SKM-1 treated with dmso at 0.1 percent for 144 hours (cell line): ENCODE measurements at regions not wholly inside any gene's neighbourhood (a gene's known extent, or its start where the extent isn't known, plus 50 kb on each side); places are given as distances from the start of the nearest gene placed in this dataset.

ENCODE experiments used
- DNase-seq: peaks from one replicate; lab custom pipeline; 2025; ENCODE audit not compliant: unreplicated experiment; lab: John Stamatoyannopoulos, UW

DNA sequence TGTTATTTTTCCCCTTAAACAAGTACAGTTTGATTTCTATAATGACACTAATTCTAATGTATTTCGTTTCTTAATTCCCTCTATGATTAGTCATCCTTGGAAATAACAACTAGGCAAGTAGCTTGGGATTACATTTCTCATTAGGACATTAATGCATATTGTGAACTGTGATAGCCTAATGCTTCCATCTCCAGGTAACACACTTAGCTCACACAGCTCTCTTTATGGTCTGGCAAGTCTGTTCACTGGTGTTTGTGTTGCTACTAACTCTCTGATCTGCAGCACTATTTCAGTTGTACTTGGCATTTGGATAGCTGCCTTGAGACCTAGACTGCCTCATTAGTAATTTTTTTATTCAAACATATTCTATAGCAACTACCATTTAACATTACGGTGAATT is 853.2 kb downstream of the SORCS3 start:
- DNase-seq = no peak

DNA sequence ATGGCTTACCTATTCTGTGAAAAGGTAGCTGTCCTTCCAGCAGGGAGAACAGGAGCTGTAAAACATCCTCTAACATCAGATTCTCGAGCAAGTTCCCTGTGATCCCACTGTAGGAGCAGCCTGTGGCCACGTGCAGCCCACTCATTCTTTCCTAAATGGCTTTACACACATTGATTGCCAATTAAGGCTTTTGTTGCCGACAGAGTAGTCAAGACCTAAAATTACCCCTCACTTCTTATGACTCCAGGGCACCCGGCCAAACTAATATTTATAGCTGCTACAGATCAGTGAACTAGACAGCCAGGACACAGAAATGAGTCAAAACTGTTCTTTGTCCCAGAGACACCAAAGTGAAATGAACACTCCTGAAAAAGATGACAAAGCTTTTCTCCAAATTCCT is 832.1 kb downstream of the SORCS3 start:
- no peak for DNase-seq

DNA sequence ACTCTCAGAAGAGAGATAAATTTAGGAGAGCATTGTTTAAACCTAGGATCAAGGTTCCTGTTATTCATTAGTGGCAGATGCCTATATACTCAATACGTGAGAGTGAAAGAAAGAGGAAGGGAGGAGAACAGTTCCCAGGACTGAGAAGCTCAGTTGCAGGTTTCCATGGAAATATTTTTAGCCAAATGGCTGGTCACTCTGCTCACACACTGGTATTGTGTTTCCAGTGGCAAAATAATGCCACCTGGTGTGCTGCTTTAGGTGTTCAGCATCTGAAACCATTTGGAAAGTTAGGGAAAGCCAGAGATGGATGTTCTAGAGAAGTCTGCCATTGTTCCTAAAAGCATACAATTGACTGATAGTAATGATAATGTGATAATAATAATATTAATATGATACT is 827.7 kb downstream of the SORCS3 start:
- DNase-seq = no peak

DNA sequence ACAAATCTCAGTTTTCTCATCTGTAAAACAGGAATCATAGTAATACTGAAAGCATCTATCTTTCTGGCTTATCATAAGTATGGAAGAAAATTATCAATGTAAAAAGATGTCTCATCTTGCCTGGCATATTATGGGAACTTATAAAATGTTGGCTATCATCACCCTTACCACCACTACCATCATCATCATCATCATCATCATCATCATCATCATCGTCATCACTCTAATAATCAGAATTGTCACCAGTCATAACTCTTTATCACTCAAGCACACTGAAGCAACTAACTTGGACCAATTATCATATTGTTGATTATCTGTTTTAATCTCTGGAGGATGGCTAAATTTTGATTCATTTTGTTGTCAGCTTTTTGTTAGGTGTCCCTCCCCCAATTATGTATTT is 825.4 kb downstream of the SORCS3 start:
- DNase-seq = no peak

DNA sequence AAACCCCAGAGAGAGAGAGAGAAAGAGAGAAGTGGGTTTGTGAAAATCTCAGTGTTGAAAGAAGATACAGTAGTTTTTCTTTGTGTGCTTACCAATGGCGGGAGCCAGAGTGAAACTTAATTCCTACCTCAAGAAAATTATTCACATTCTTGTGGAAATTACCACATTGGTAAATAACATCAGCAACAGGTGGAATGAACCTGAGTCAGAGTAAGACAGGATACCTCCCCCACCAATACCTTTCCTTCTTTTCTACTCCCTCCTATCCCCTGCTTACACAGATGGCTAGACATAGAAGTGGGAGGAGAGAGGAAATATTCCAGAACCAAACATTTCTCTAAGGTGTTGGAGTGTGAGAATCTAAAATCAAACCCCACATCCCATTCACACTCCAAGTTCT is 793.9 kb downstream of the SORCS3 start:
- no peak for DNase-seq

DNA sequence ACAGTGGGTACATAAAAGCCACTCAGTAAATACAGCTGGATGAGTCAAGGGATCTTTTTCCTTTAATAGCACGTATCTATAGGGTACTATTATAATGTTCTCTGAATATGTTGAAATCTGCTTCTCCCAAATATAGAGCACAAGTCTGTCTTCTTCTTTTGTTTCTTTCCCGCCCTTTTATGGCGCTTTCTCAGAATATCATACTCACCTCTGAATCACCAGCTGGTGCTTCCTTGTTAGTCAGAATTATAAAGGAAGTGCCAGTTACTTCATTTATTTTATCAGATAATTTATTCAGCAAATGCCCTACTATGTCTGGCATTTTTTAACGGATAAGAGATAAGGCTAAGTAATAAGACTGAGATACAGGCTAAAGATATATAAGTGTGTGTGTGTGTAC is 772.9 kb downstream of the SORCS3 start:
- no peak for DNase-seq

DNA sequence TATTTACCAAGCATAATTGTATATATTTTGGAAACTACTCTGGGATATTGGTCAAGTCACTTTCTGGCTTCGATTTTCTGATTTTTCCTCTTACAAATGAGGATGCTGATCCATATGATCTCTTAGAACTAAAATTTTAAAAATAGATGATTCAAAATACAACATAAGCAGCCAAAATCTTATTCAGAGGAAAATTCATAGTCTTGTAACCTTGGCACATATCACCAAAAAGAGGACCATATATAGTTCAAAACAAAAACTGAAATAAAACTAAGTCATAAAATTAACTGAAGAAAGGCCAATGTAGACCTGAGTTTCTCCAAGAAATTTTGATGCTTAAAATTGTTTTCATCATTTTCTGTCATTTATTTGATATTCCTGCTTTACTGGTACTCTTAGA is 768.3 kb downstream of the SORCS3 start:
- DNase-seq = no peak

DNA sequence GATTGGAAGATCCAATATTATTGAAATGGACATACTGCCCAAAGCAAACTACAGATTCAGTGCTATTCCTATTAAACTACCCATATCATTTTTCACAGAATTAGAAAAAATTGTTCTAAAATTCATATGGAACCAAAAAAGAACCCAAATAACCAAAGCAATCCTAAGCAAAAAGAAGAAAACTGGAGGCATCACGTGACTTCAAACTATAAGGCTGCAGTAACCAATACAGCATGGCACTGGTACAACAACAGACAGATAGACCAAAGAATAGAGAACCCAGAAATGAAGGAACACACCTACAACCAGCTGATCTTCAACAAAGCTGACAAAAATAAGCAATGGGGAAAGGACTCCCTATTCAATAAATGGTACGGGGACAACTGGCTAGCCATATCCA is 765.4 kb downstream of the SORCS3 start:
- DNase-seq = no peak

DNA sequence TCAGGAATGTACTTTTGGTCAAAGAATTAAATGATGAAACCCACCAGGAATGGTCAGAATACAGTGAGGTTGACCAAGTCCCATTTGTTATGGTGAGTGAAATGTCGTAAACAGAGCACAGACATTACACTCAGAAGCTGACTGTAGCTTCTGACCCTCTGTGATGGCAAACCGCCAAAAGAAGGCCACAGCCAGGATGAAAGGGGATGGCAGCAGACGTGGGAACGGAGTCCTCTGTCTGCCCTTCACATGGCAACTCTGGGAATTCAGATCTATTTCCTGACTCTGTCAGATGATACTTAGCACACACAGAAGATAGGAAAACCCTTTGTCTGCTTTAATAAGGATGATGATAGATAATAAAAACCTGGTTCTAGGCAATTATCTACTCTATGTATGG is 757.1 kb downstream of the SORCS3 start:
- DNase-seq = no peak

DNA sequence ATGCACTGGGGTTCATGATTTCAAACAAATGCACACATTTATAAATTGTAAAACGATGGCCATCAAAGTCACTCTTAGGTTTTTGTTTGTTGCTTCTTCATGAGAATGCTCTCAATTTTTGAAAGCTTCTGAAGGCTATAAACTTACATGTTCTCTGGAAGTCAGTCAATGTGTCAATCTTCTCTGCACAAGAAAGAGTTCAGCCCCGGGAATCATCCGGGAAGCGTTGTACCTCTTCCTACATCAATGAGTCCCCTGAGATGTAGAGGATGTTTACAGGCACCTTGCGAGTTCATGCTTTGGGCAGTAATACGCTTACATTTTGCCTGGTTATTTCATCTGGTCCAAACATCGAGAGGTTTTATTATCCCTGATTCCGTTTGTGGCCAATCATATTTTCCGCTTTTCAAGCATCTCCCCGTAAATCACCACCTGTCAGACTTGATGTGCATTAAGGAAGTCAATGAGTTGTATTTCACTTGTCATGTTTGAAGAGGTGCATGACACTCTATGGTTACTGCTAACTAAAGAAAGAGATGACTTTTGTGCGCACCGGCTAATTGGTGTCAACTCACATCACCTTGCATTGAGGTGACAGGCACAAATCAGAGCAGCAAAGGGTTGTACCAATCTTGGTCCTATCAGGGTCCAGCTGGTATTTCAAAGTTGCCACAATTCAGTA is 750.7 kb downstream of the SORCS3 start:
- DNase-seq = no peak

DNA sequence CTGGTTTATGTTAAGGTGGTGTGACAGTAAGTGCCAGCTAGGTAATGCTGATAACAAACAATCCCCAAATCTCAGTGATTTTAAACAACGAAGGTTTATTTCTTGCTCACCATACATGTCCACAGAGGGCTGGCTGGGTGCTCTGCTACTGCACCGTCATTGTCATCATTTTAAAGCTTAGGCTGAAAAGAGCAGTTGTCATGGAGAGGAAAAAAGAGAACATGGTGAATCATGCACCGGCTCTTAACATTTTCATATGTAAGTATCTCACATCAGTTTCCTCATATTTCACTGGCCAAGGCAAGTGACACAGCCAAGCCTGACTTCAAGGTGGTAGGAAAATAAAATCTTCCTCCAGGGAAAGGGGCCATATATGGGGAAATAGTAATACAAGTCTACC is 746.9 kb downstream of the SORCS3 start:
- DNase-seq = no peak

DNA sequence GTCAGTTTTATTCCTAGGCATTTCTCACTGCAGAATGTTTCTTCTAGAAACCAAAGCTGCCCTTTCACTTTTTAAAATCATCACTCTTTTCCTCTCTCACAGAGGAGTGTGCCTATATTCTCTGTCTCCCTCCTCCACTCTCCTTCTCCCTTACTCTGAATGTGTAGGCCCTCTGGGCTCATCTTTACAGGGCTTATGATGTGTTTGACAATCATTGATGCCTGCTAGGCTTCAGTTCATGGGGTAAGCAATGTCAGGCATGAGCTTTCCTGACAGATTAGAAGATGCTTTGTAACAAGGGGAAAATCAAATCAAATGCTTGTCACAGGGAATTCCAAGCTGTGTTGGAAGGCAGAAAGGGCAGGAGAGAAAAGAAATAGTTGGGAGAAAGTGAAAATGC is 742.9 kb downstream of the SORCS3 start:
- DNase-seq = no peak

DNA sequence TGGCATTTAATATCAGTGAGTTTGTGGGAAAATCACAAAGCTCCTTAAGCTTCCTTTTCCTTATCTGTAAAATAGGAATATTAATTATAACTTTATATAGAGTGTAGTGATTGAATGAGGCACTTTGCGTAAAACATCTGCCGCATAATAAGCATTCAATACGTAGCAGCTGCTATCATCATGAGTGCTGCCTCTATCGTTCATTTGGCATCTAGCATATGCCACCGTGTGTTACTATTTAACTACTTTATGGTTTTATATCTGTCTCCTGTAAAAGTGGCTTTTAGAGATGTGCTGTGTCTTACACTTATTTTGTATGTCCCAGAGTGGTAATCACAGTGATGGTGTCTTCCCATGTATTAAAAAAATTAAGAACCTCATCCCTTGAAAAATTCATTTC is 729.6 kb downstream of the SORCS3 start:
- DNase-seq = no peak

DNA sequence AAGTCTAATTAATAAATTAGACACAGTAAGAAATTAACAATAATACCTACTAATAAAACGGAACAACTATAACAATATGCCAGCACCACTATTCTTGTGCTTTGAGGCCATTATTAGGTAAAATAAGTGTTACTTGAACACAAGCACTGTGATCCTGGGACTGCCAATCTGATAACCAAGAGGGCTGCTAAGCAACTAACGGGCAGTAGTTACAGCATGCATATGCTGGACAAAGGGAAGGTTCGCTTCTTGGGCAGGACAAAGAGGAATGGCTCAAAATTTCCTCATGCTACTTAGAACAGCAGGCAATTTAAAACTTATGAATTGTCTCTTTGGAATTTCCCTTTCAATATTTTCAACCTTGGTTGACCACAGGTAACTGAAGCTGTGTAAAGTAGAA is 718.6 kb downstream of the SORCS3 start:
- DNase-seq = no peak

DNA sequence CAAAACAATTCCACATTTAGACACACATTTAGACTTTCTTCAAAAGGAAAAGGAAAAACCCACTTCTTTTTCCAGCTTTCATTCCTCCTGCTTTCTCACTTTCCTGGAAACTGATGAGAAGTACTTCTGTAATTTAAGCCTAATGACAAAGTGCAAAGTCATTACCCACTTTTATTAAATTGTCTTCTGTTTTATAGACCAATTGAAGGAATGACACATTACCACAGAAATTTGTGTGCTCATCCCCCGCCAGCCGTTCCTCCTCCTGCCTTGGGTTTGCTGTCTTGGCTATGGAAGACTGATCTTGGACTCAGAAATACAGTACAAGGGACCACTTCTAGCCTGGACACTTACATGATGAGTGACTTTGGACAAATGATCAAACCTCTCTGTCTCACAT is 717.8 kb downstream of the SORCS3 start:
- DNase-seq = no peak

DNA sequence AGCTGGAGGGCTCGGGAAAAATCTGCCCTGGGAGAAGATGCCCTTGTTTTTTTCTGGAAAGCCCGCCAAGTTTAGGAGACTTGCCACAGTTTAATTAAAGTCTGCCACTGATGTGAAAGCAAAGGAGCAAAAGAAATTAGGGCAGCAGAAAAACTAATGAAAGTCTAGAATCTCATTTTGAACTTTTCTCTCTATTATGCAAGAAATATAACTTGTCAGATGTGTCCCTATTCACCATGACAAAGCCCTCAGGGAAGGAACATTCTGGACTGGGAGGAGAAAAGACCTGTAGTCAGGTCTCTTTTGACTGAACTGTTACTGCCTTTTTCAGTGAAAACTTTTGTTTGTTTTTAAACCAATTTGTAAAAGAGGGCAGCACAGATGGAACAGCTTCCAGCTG is 715.5 kb downstream of the SORCS3 start:
- no peak for DNase-seq

DNA sequence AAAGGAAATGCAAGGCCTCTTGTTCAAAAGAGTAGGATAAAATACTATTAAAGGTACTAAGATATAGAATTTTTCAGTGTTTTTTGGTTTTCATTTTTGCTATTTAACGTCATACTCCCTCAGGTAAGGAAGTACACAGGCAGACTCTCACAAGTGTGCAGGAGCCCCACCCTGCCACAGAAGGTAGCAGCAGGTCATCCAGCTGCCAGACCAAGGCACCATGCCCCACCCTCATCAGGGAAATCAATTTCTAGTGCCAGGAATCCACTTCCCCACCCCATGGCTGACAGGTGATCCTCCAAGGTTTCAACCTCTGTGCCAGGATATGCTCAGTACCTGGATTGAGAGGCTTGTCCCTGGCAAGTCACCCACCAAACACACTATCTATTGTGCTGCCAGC is 712.9 kb downstream of the SORCS3 start:
- DNase-seq = no peak

DNA sequence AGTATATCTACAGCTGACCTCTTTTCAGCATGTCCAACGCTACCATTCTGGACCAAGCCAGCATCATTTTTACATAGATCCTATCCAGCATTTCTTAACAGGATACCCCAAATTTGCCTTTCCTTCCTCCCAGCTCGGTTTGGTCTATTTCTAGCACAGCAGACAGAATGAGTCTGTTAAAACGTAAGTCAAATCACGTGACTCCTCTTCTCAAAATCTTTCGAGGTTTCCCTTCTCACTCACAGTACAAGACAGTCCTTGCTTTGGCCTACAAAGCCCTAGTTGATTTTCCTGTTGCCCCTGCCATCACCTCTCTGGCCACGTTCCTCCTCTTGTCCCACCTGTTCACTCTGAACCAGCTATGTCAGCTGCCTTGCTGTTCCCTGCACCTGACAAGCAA is 711.7 kb downstream of the SORCS3 start:
- DNase-seq = no peak

DNA sequence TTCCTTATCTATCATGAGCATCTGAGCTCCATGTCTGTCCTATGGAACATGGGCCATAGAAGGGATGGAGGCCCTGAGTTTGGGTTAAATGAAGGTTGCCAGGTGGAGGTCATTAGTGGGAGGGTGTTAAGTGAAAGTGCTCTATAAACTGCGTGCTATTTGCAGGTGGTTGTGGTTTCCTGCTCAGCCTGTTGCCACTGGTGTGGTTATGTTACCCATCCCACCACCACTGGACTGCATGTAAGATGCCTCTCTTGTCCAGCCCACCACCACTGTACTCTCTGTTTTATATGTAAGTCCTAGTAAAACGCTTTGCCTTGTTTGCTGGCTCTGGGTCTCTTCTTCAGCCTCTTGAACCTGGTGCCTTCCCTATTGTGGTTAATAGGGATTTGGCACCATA is 711.2 kb downstream of the SORCS3 start:
- DNase-seq = no peak

DNA sequence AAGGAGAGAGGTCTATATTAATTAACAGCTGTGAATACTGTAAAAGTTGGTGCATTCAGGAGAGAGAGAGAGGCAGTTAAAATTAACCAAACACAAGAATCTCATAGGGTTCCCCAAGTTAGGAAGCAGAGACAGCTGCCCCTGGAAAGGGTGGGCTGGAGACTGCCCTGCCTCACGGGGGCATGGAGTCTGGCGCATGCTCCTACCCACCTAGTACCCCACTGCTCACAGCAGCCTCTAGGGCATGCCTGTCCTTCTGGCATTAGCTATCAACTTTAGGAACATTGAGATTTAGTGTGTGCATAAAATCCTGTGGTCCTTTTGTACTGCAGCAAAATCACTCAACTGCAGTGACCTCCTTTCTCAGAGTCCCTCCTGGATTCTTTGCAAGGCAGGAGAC is 710.1 kb downstream of the SORCS3 start:
- no peak for DNase-seq

DNA sequence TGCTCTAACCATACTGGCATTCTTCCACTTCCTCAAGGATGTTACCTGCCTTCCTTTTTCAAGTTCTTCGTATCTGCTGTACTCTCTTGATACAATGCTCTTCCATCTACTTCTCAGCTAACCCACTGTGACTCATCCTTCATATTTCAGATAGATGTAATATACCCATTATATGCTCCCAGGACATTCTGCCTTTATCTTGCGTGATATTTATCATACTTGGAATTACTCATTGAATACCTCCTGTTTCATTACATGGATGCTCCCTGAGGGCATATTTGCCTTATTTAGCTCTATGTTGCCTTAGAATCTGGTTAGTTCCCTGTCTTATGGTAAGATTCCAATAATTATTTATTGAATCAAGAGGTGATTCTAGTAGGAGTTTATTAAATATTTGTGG is 706.4 kb downstream of the SORCS3 start:
- no peak for DNase-seq

DNA sequence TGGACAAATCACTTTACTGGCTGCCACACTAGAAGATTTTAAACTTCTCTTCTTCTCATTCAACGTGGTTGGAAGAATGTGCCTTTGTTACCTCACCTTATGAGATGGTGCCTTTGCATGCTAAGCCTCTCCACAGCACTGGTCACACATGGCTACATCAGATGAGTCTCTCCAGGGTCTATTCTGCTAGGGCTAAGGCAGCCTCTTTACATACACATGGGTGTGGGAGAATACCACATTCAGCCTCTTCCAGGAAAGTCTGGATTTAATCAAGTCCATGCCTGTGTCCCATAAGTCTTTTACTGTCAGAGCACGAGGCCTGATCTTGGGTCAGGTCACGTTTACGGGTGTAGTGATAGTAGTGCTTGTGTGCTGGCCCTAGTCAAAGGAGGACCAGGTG is 701.5 kb downstream of the SORCS3 start:
- no peak for DNase-seq

DNA sequence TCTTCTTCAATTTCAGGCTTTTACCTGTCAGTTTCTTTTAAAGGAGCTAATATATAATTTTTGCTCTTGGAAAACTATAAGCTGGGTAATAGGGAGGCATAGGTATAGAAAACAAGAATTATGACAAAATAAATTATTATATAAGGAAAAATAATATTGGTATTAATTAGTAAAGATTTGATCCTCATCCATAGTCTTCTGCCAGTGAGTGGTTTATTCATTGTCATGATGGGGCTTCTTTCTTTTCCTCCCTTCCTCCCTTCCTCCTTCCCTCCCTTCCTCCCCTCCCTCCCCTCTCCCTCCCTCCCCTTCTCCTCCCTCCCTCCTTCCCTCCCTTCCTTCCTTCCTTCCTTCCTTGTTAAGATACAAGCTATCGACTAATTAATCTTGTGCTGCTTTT is 698.6 kb downstream of the SORCS3 start:
- no peak for DNase-seq
